Calu3 (cell line): ENCODE measurements at regions not wholly inside any gene's neighbourhood (a gene's known extent, or its start where the extent isn't known, plus 50 kb on each side); places are given as distances from the start of the nearest gene placed in this dataset.

ENCODE experiments used
- BruUV-seq: library from RNA; stranded (reverse); fragments of 400-500 nt; replicated peaks from 2 replicates; lab custom pipeline; 2021; lab: Mats Ljungman, UMichigan
- CTCF ChIA-PET: fragments of 300-600 bp; sonication (Branson Sonifier 250); formaldehyde crosslinking; loops from one replicate; lab custom pipeline; 2022; ENCODE audit warnings: antibody characterized with exemption; lab: Charles Lee
- DNase-seq: peaks from one replicate; pipeline ENCODE4 v3.0.0; 2022
- H3K27ac Mint-ChIP-seq: one replicate; pipeline ENCODE4 v1.8.0; 2022; ENCODE audit warnings: mixed read lengths; ENCODE audit not compliant: unreplicated experiment
- H3K27me3 Mint-ChIP-seq: one replicate; pipeline ENCODE4 v1.8.0; 2022; ENCODE audit warnings: mixed read lengths; ENCODE audit not compliant: unreplicated experiment
- H3K36me3 Mint-ChIP-seq: one replicate; pipeline ENCODE4 v1.8.0; 2022; ENCODE audit warnings: mild to moderate bottlenecking, moderate library complexity, mixed read lengths; ENCODE audit not compliant: insufficient read depth, unreplicated experiment
- H3K4me1 Mint-ChIP-seq: one replicate; pipeline ENCODE4 v1.8.0; 2022; ENCODE audit warnings: mild to moderate bottlenecking, low read depth, mixed read lengths; ENCODE audit not compliant: unreplicated experiment
- H3K4me3 Mint-ChIP-seq: one replicate; pipeline ENCODE4 v1.8.0; 2022; ENCODE audit warnings: mild to moderate bottlenecking, low read depth, moderate library complexity, mixed read lengths; ENCODE audit not compliant: unreplicated experiment
- H3K9me3 Mint-ChIP-seq: one replicate; pipeline ENCODE4 v1.8.0; 2022; ENCODE audit warnings: low read depth, mixed read lengths; ENCODE audit not compliant: unreplicated experiment
- CTCF ChIP-seq: fragments of 200-600 bp; IDR thresholded peaks from one replicate; pipeline ENCODE4 v1.8.0; 2022; ENCODE audit warnings: antibody characterized with exemption; ENCODE audit not compliant: unreplicated experiment
- intact Hi-C: fragments of 100-400 bp; cut with micrococcal nuclease; formaldehyde crosslinking; loops from one replicate; pipeline ENCODE4 v1.10.0; 2022; ENCODE audit not compliant: unreplicated experiment

- no peak for DNase-seq
- TF ChIP-seq CTCF: no peak
- Mint-ChIP-seq H3K27ac (no peak overlapping the region), H3K4me1 (no peaks in the 10 kb centered on the region), H3K4me3 (no peak overlapping the region), H3K27me3 (no peaks in the 10 kb centered on the region), H3K9me3 (no peaks in the 10 kb centered on the region), H3K36me3 (no peaks in the 10 kb centered on the region)
- intact Hi-C loops: no loop called here
- no TSS peak for BruUV-seq
- CTCF ChIA-PET: no interaction called here
Measured at GRCh38 chr5:152151113-152151512, 226.5 kb upstream of the GLRA1 start.

- H3K27me3 Mint-ChIP-seq: no peaks in the 10 kb centered on the region
- no peak overlapping the region for H3K27ac Mint-ChIP-seq
- CTCF ChIA-PET: interaction anchor here (0.6 kb wide), 1 partner anchor 680 kb away, joined by 4 read pairs; no protein-coding TSS in a partner anchor
- no peaks in the 10 kb centered on the region for H3K36me3 Mint-ChIP-seq
- DNase-seq: no peak
- no TSS peak for BruUV-seq
- no peaks in the 10 kb centered on the region for H3K4me1 Mint-ChIP-seq
- no peaks in the 10 kb centered on the region for H3K9me3 Mint-ChIP-seq
- intact Hi-C loops: no loop called here
- no peak overlapping the region for H3K4me3 Mint-ChIP-seq
- no peak for TF ChIP-seq CTCF
Measured at GRCh38 chr5:152147286-152147685, 222.6 kb upstream of the GLRA1 start.

GRCh38 chr5:152146566-152146965 lies 221.9 kb upstream of the GLRA1 start:
- H3K36me3 Mint-ChIP-seq: no peaks in the 10 kb centered on the region
- no peak for TF ChIP-seq CTCF
- H3K4me3 Mint-ChIP-seq: no peak overlapping the region
- H3K9me3 Mint-ChIP-seq: no peaks in the 10 kb centered on the region
- H3K27ac Mint-ChIP-seq: no peak overlapping the region
- intact Hi-C loops: no loop called here
- no peaks in the 10 kb centered on the region for H3K4me1 Mint-ChIP-seq
- CTCF ChIA-PET: no interaction called here
- no peak for DNase-seq
- no TSS peak for BruUV-seq
- no peaks in the 10 kb centered on the region for H3K27me3 Mint-ChIP-seq

- Mint-ChIP-seq H3K27me3 (peaks cover 8% of the 10 kb centered on the region), H3K9me3 (no peaks in the 10 kb centered on the region), H3K4me1 (no peaks in the 10 kb centered on the region), H3K27ac (no peak overlapping the region), H3K36me3 (no peaks in the 10 kb centered on the region), H3K4me3 (no peak overlapping the region)
- CTCF ChIA-PET: interaction anchor here (0.7 to 4.6 kb wide), 3 partner anchors 205 to 319 kb away, joined by 3 to 36 read pairs (median 12); no protein-coding TSS in a partner anchor
- intact Hi-C loops: loop anchor here (5.0 kb wide), 1 partner anchor 128 kb away; no protein-coding TSS in a partner anchor
- TF ChIP-seq CTCF: no peak
- no TSS peak for BruUV-seq
- no peak for DNase-seq
Measured at GRCh38 chr5:152144556-152144955, 219.9 kb upstream of the GLRA1 start.
